ENCODE measurements at regions not wholly inside any gene's neighbourhood (a gene's known extent, or its start where the extent isn't known, plus 50 kb on each side); places are given as distances from the start of the nearest gene placed in this dataset.

GRCh38 chr11:127304634-127305033 is 304.1 kb upstream of the KIRREL3 start:
- no peak for DNase-seq (ENCODE audit: low read depth)

- DNase-seq (ENCODE audit: low read depth): no peak
Measured at GRCh38 chr11:127288926-127289325, 288.4 kb upstream of the KIRREL3 start.

- DNase-seq (ENCODE audit: low read depth): no peak
Measured at GRCh38 chr11:127281534-127281933, 281.0 kb upstream of the KIRREL3 start.

GRCh38 chr11:127275774-127276173 is 275.2 kb upstream of the KIRREL3 start:
- DNase-seq (ENCODE audit: low read depth): no peak

- DNase-seq (ENCODE audit: low read depth): no peak
Measured at GRCh38 chr11:127274328-127274676, 273.7 kb upstream of the KIRREL3 start.

- no peak for DNase-seq (ENCODE audit: low read depth)
Measured at GRCh38 chr11:127273593-127274327, 273.2 kb upstream of the KIRREL3 start.

- DNase-seq (ENCODE audit: low read depth): no peak
Measured at GRCh38 chr11:127270851-127271250, 270.3 kb upstream of the KIRREL3 start.

- DNase-seq (ENCODE audit: low read depth): no peak
Measured at GRCh38 chr11:127269911-127270310, 269.3 kb upstream of the KIRREL3 start.

- DNase-seq (ENCODE audit: low read depth): no peak
Measured at GRCh38 chr11:127268932-127269331, 268.4 kb upstream of the KIRREL3 start.

- no peak for DNase-seq (ENCODE audit: low read depth)
Measured at GRCh38 chr11:127268521-127268920, 268.0 kb upstream of the KIRREL3 start.

- DNase-seq (ENCODE audit: low read depth): no peak
Measured at GRCh38 chr11:127259102-127259501, 258.5 kb upstream of the KIRREL3 start.

GRCh38 chr11:127255209-127255608 is 254.6 kb upstream of the KIRREL3 start:
- no peak for DNase-seq (ENCODE audit: low read depth)

GRCh38 chr11:127252321-127252720 is 251.8 kb upstream of the KIRREL3 start:
- no peak for DNase-seq (ENCODE audit: low read depth)

GRCh38 chr11:127249576-127249975 is 249.0 kb upstream of the KIRREL3 start:
- no peak for DNase-seq (ENCODE audit: low read depth)

- no peak for DNase-seq (ENCODE audit: low read depth)
Measured at GRCh38 chr11:127248476-127248875, 247.9 kb upstream of the KIRREL3 start.

- no peak for DNase-seq (ENCODE audit: low read depth)
Measured at GRCh38 chr11:127247261-127247851, 246.8 kb upstream of the KIRREL3 start.

GRCh38 chr11:127242676-127243075 is 242.1 kb upstream of the KIRREL3 start:
- DNase-seq (ENCODE audit: low read depth): no peak

- no peak for DNase-seq (ENCODE audit: low read depth)
Measured at GRCh38 chr11:127238321-127238720, 237.8 kb upstream of the KIRREL3 start.

GRCh38 chr11:127236776-127237175 is 236.2 kb upstream of the KIRREL3 start:
- no peak for DNase-seq (ENCODE audit: low read depth)

- no peak for DNase-seq (ENCODE audit: low read depth)
Measured at GRCh38 chr11:127233998-127234397, 233.4 kb upstream of the KIRREL3 start.

- DNase-seq (ENCODE audit: low read depth): no peak
Measured at GRCh38 chr11:127230392-127230791, 229.8 kb upstream of the KIRREL3 start.

- no peak for DNase-seq (ENCODE audit: low read depth)
Measured at GRCh38 chr11:127226949-127227348, 226.4 kb upstream of the KIRREL3 start.

GRCh38 chr11:127226380-127226779 is 225.8 kb upstream of the KIRREL3 start:
- no peak for DNase-seq (ENCODE audit: low read depth)

GRCh38 chr11:127225619-127226018 is 225.0 kb upstream of the KIRREL3 start:
- no peak for DNase-seq (ENCODE audit: low read depth)

All from stimulated activated CD8-positive, alpha-beta memory T cell treated with anti-CD3 and anti-CD28 coated beads, Interleukin-7, amount 100 ng/mL, for 24 hours (primary cell).